HEK293T (cell line): ENCODE measurements at regions not wholly inside any gene's neighbourhood (a gene's known extent, or its start where the extent isn't known, plus 50 kb on each side); places are given as distances from the start of the nearest gene placed in this dataset.

Source experiments
- ARNT ChIP-seq: fragments of 450-650 bp; IDR thresholded peaks from 2 replicates; pipeline ENCODE4 v1.6.1; 2017; ENCODE audit warnings: mild to moderate bottlenecking
- BHLHE40 ChIP-seq: fragments of 450-650 bp; IDR thresholded peaks from 2 replicates; pipeline ENCODE4 v1.6.1; 2016; ENCODE audit warnings: mild to moderate bottlenecking, moderate library complexity, borderline replicate concordance
- CTBP1 ChIP-seq: fragments of 450-650 bp; IDR thresholded peaks from 2 replicates; pipeline ENCODE4 v1.6.1; 2016; ENCODE audit warnings: borderline replicate concordance
- ELF4 ChIP-seq: fragments of 450-650 bp; IDR thresholded peaks from 2 replicates; pipeline ENCODE4 v1.6.1; 2017; ENCODE audit warnings: antibody characterized with exemption
- FOXA1 ChIP-seq: fragments of 450-650 bp; IDR thresholded peaks from 2 replicates; pipeline ENCODE4 v1.6.1; 2016; ENCODE audit warnings: mild to moderate bottlenecking
- FOXK2 ChIP-seq: fragments of 450-650 bp; IDR thresholded peaks from 2 replicates; pipeline ENCODE4 v1.6.1; 2016; ENCODE audit warnings: mild to moderate bottlenecking
- FOXM1 ChIP-seq: fragments of 450-650 bp; IDR thresholded peaks from 2 replicates; pipeline ENCODE4 v1.6.1; 2017; ENCODE audit warnings: mild to moderate bottlenecking, borderline replicate concordance
- HDGF ChIP-seq: fragments of 450-650 bp; IDR thresholded peaks from 2 replicates; pipeline ENCODE4 v1.6.1; 2017; ENCODE audit warnings: antibody characterized with exemption, borderline replicate concordance
- L3MBTL2 ChIP-seq: fragments of 450-650 bp; conservative IDR thresholded peaks from 2 replicates; pipeline ENCODE4 v1.6.1; 2016; ENCODE audit warnings: mild to moderate bottlenecking
- NFRKB ChIP-seq: fragments of 450-650 bp; IDR thresholded peaks from 2 replicates; pipeline ENCODE4 v1.6.1; 2016; ENCODE audit warnings: mild to moderate bottlenecking, moderate library complexity
- SP1 ChIP-seq: fragments of 450-650 bp; IDR thresholded peaks from 2 replicates; pipeline ENCODE4 v1.6.1; 2017
- SUZ12 ChIP-seq: fragments of 450-650 bp; IDR thresholded peaks from 2 replicates; pipeline ENCODE4 v1.6.1; 2016; ENCODE audit warnings: mild to moderate bottlenecking
- TARDBP ChIP-seq: fragments of 450-650 bp; IDR thresholded peaks from 2 replicates; pipeline ENCODE4 v1.6.1; 2016
- ZNF384 ChIP-seq: fragments of 450-650 bp; IDR thresholded peaks from 2 replicates; pipeline ENCODE4 v1.6.1; 2016

DNA sequence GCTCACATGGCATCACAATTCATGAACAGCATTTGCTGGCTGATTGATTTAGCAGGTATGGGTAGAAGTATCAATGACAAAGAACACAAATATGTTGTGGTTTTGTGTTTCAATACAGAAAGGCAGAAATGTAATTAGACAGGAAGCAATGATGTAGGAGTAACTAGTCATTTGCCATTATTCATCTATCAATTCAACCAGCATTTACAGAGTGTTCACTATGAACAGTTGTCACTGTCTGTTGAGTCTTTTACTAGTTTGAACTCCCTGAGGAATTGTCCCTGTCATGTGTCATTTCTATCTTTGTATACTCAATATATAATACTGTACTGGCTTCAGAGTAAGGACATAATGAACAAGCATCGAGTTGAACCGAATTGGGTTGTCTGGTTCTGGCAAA is 51.5 kb upstream of the ARHGAP24 start:
- TF ChIP-seq BHLHE40 = no peak
- TF ChIP-seq TARDBP = no peak
- no peak for TF ChIP-seq HDGF
- no peak for TF ChIP-seq SUZ12
- TF ChIP-seq ELF4 = no peak
- TF ChIP-seq FOXM1 = no peak
- TF ChIP-seq SP1 = no peak
- no peak for TF ChIP-seq FOXK2
- TF ChIP-seq FOXA1 = no peak
- no peak for TF ChIP-seq ARNT
- TF ChIP-seq NFRKB = no peak
- TF ChIP-seq ZNF384 = no peak
- TF ChIP-seq CTBP1 = no peak
- no peak for TF ChIP-seq L3MBTL2
